Naive thymus-derived CD8-positive, alpha-beta T cell (primary cell): ENCODE measurements at regions not wholly inside any gene's neighbourhood (a gene's known extent, or its start where the extent isn't known, plus 50 kb on each side); places are given as distances from the start of the nearest gene placed in this dataset.

Experiments used
- ATAC-seq, 2 donors: fragments of 150-1000 bp; cut with Tn5 transposase in 1 of 2; sonication (Bioruptor Pico), chemical (Tn5 transposase) in 1 of 2; 1 replicate in 1 of 2; 2 replicates in 1 of 2; pipeline ENCODE4 v1.10.0; 2021; ENCODE audit warnings: mild to moderate bottlenecking in 2 of 2, moderate library complexity in 2 of 2
- POLR2A ChIA-PET: fragments of 350-600 bp; sonication (Branson Sonifier 250); formaldehyde crosslinking; loops from one replicate; lab custom pipeline; 2021; ENCODE audit warnings: antibody characterized with exemption; lab: Charles Lee
- DNase-seq, 10 donors: peaks; one replicate each; pipeline versions ENCODE4 v3.0.0 to v3.0.0-alpha.2; 2020 to 2022
- H3K27ac Mint-ChIP-seq, 10 donors: one replicate each; pipeline ENCODE4 v1.8.0; 2020 to 2022; ENCODE audit warnings: mild to moderate bottlenecking in 10 of 10, mixed read lengths in 10 of 10, moderate library complexity in 4 of 10, inconsistent platforms in 1 of 10
- H3K27me3 Mint-ChIP-seq, 5 donors: one replicate each; pipeline ENCODE4 v1.8.0; 2021 to 2022; ENCODE audit warnings: mixed read lengths in 5 of 5
- H3K36me3 Mint-ChIP-seq, 3 donors: one replicate each; pipeline ENCODE4 v1.8.0; 2020 to 2022; ENCODE audit warnings: mixed read lengths in 3 of 3, mild to moderate bottlenecking in 2 of 3, inconsistent platforms in 1 of 3
- H3K4me1 Mint-ChIP-seq, 4 donors: one replicate each; pipeline ENCODE4 v1.8.0; 2021 to 2022; ENCODE audit warnings: mixed read lengths in 4 of 4
- H3K4me3 Mint-ChIP-seq, 10 donors: one replicate each; pipeline ENCODE4 v1.8.0; 2020 to 2022; ENCODE audit warnings: mild to moderate bottlenecking in 10 of 10, mixed read lengths in 10 of 10, moderate library complexity in 6 of 10, inconsistent platforms in 1 of 10
- H3K9me3 Mint-ChIP-seq, 9 donors: one replicate each; pipeline ENCODE4 v1.8.0; 2020 to 2022; ENCODE audit warnings: mixed read lengths in 9 of 9, mild to moderate bottlenecking in 3 of 9, inconsistent platforms in 1 of 9, moderate library complexity in 1 of 9

- no peak for ATAC-seq
- no peak for DNase-seq
- no peaks in the 10 kb centered on the region for H3K4me1 Mint-ChIP-seq
- peaks cover 0 to 40% (median 6%) of the 10 kb centered on the region in 5 donors for H3K27me3 Mint-ChIP-seq
- peaks cover 0 to 4% (median 0%) of the 10 kb centered on the region in 9 donors for H3K9me3 Mint-ChIP-seq
- H3K27ac Mint-ChIP-seq, result no peak overlapping the region
- H3K36me3 Mint-ChIP-seq, result no peaks in the 10 kb centered on the region
- POLR2A ChIA-PET, result no interaction called here
- no peak overlapping the region for H3K4me3 Mint-ChIP-seq
Measured at GRCh38 chr20:39646874-39647413, 684.8 kb downstream of the DHX35 start.

GRCh38 chr20:39645131-39645530 lies 683.0 kb downstream of the DHX35 start:
- H3K27ac Mint-ChIP-seq, result no peak overlapping the region
- POLR2A ChIA-PET, result no interaction called here
- no peaks in the 10 kb centered on the region for H3K36me3 Mint-ChIP-seq
- H3K4me3 Mint-ChIP-seq, result no peak overlapping the region
- DNase-seq (no peak), ATAC-seq (no peak)
- H3K27me3 Mint-ChIP-seq, result peaks cover 0 to 22% (median 2%) of the 10 kb centered on the region in 5 donors
- H3K9me3 Mint-ChIP-seq, result peaks cover 0 to 6% (median 0%) of the 10 kb centered on the region in 9 donors
- no peaks in the 10 kb centered on the region for H3K4me1 Mint-ChIP-seq

- no peak for ATAC-seq
- H3K27ac Mint-ChIP-seq, result no peak overlapping the region
- DNase-seq, result no peak
- no peaks in the 10 kb centered on the region for H3K36me3 Mint-ChIP-seq
- POLR2A ChIA-PET, result no interaction called here
- no peak overlapping the region for H3K4me3 Mint-ChIP-seq
- peaks cover 0 to 6% (median 0%) of the 10 kb centered on the region in 9 donors for H3K9me3 Mint-ChIP-seq
- peaks cover 0 to 16% (median 2%) of the 10 kb centered on the region in 5 donors for H3K27me3 Mint-ChIP-seq
- H3K4me1 Mint-ChIP-seq, result no peaks in the 10 kb centered on the region
Measured at GRCh38 chr20:39643292-39643691, 681.1 kb downstream of the DHX35 start.

GRCh38 chr20:39641423-39641822 lies 679.3 kb downstream of the DHX35 start:
- H3K9me3 Mint-ChIP-seq, result peaks cover 0 to 11% (median 0%) of the 10 kb centered on the region in 9 donors
- no peak overlapping the region for H3K4me3 Mint-ChIP-seq
- DNase-seq (no peak), ATAC-seq (no peak)
- peaks cover 0 to 10% (median under 1%) of the 10 kb centered on the region in 5 donors for H3K27me3 Mint-ChIP-seq
- H3K4me1 Mint-ChIP-seq, result no peaks in the 10 kb centered on the region
- POLR2A ChIA-PET, result no interaction called here
- H3K36me3 Mint-ChIP-seq, result no peaks in the 10 kb centered on the region
- H3K27ac Mint-ChIP-seq, result no peak overlapping the region

GRCh38 chr20:39640147-39640546 lies 678.0 kb downstream of the DHX35 start:
- ATAC-seq (no peak), DNase-seq (no peak)
- H3K27ac Mint-ChIP-seq, result no peak overlapping the region
- H3K36me3 Mint-ChIP-seq, result no peaks in the 10 kb centered on the region
- peaks cover 0 to 2% (median 0%) of the 10 kb centered on the region in 5 donors for H3K27me3 Mint-ChIP-seq
- H3K4me1 Mint-ChIP-seq, result no peaks in the 10 kb centered on the region
- no peak overlapping the region for H3K4me3 Mint-ChIP-seq
- H3K9me3 Mint-ChIP-seq, result peaks cover 0 to 8% (median 0%) of the 10 kb centered on the region in 9 donors
- POLR2A ChIA-PET, result no interaction called here

- ATAC-seq, result no peak
- Mint-ChIP-seq H3K9me3 (peaks cover 0 to 8% (median 0%) of the 10 kb centered on the region in 9 donors), H3K4me1 (no peaks in the 10 kb centered on the region), H3K27me3 (peaks cover 0 to 2% (median 0%) of the 10 kb centered on the region in 5 donors), H3K4me3 (no peak overlapping the region), H3K36me3 (no peaks in the 10 kb centered on the region), H3K27ac (no peak overlapping the region)
- DNase-seq, result no peak
- POLR2A ChIA-PET, result no interaction called here
Measured at GRCh38 chr20:39638731-39639130, 676.6 kb downstream of the DHX35 start.

GRCh38 chr20:39633689-39634088 lies 671.5 kb downstream of the DHX35 start:
- ATAC-seq, result no peak
- POLR2A ChIA-PET, result no interaction called here
- DNase-seq, result no peak
- no peak overlapping the region for H3K27ac Mint-ChIP-seq
- no peak overlapping the region for H3K4me3 Mint-ChIP-seq
- no peaks in the 10 kb centered on the region for H3K4me1 Mint-ChIP-seq
- peaks cover 0 to 5% (median 0%) of the 10 kb centered on the region in 9 donors for H3K9me3 Mint-ChIP-seq
- H3K36me3 Mint-ChIP-seq, result no peaks in the 10 kb centered on the region
- peaks cover 0 to 17% (median 2%) of the 10 kb centered on the region in 5 donors for H3K27me3 Mint-ChIP-seq

GRCh38 chr20:39632757-39633156 lies 670.6 kb downstream of the DHX35 start:
- ATAC-seq, result no peak
- DNase-seq, result no peak
- H3K36me3 Mint-ChIP-seq, result no peaks in the 10 kb centered on the region
- no peak overlapping the region for H3K27ac Mint-ChIP-seq
- no peaks in the 10 kb centered on the region for H3K4me1 Mint-ChIP-seq
- H3K4me3 Mint-ChIP-seq, result no peak overlapping the region
- POLR2A ChIA-PET, result no interaction called here
- H3K27me3 Mint-ChIP-seq, result peaks cover 0 to 17% (median 2%) of the 10 kb centered on the region in 5 donors
- H3K9me3 Mint-ChIP-seq, result peaks cover 0 to 3% (median 0%) of the 10 kb centered on the region in 9 donors

- no peak for DNase-seq
- peaks cover 0 to 3% (median 0%) of the 10 kb centered on the region in 9 donors for H3K9me3 Mint-ChIP-seq
- ATAC-seq, result no peak
- no peak overlapping the region for H3K4me3 Mint-ChIP-seq
- H3K36me3 Mint-ChIP-seq, result no peaks in the 10 kb centered on the region
- POLR2A ChIA-PET, result no interaction called here
- peaks cover 0 to 17% (median 4%) of the 10 kb centered on the region in 5 donors for H3K27me3 Mint-ChIP-seq
- H3K4me1 Mint-ChIP-seq, result no peaks in the 10 kb centered on the region
- no peak overlapping the region for H3K27ac Mint-ChIP-seq
Measured at GRCh38 chr20:39632176-39632575, 670.0 kb downstream of the DHX35 start.

- Mint-ChIP-seq H3K36me3 (no peaks in the 10 kb centered on the region), H3K9me3 (peaks cover 0 to 3% (median 0%) of the 10 kb centered on the region in 9 donors), H3K27ac (no peak overlapping the region), H3K4me1 (no peaks in the 10 kb centered on the region), H3K27me3 (peaks cover 0 to 17% (median 4%) of the 10 kb centered on the region in 5 donors), H3K4me3 (no peak overlapping the region)
- ATAC-seq (no peak), DNase-seq (no peak)
- POLR2A ChIA-PET, result no interaction called here
Measured at GRCh38 chr20:39631557-39631956, 669.4 kb downstream of the DHX35 start.

GRCh38 chr20:39630215-39630908 lies 668.2 kb downstream of the DHX35 start:
- ATAC-seq (no peak), DNase-seq (no peak)
- Mint-ChIP-seq H3K4me3 (no peak overlapping the region), H3K27ac (no peak overlapping the region), H3K36me3 (no peaks in the 10 kb centered on the region), H3K4me1 (no peaks in the 10 kb centered on the region), H3K27me3 (peaks cover 4 to 17% (median 5%) of the 10 kb centered on the region in 5 donors), H3K9me3 (peaks cover 0 to 3% (median 0%) of the 10 kb centered on the region in 9 donors)
- POLR2A ChIA-PET, result no interaction called here

GRCh38 chr20:39627765-39628164 lies 665.6 kb downstream of the DHX35 start:
- Mint-ChIP-seq H3K36me3 (no peaks in the 10 kb centered on the region), H3K4me3 (no peak overlapping the region), H3K9me3 (peaks cover 0 to 8% (median 0%) of the 10 kb centered on the region in 9 donors), H3K27ac (no peak overlapping the region), H3K27me3 (peaks cover 4 to 17% (median 8%) of the 10 kb centered on the region in 5 donors), H3K4me1 (no peaks in the 10 kb centered on the region)
- POLR2A ChIA-PET, result no interaction called here
- DNase-seq (no peak), ATAC-seq (no peak)

- ATAC-seq (no peak), DNase-seq (no peak)
- H3K36me3 Mint-ChIP-seq, result no peaks in the 10 kb centered on the region
- no peaks in the 10 kb centered on the region for H3K4me1 Mint-ChIP-seq
- H3K27me3 Mint-ChIP-seq, result peaks cover 0 to 11% (median 6%) of the 10 kb centered on the region in 5 donors
- H3K9me3 Mint-ChIP-seq, result peaks cover 0 to 8% (median 0%) of the 10 kb centered on the region in 9 donors
- POLR2A ChIA-PET, result no interaction called here
- H3K4me3 Mint-ChIP-seq, result no peak overlapping the region
- no peak overlapping the region for H3K27ac Mint-ChIP-seq
Measured at GRCh38 chr20:39624316-39624715, 662.2 kb downstream of the DHX35 start.
